ENCODE measurements at regions not wholly inside any gene's neighbourhood (a gene's known extent, or its start where the extent isn't known, plus 50 kb on each side); places are given as distances from the start of the nearest gene placed in this dataset.

DNA sequence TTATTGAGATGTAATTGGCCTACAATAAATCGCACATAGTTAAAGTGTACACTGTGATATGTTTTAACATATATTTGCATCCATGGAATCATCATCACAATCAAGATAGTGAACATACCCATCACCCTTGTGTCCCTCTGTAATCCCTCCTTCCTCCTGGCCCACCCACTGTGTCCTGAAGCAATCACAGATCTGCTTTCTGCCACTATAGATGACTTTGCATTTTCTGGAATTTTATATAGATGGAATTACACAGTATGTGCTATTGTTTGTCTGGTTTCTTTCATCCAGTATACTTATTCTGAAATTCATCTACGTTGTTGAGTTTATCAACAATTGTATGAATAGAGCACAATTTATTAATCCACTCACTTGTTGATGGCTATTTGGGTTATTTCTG is 181.3 kb downstream of the SNX10 start:
- no peak for DNase-seq
- Histone ChIP-seq H3K4me1 (no peaks in the 10 kb centered on the region), H3K9ac (ENCODE audit: low read depth in 2 of 2, low read length in 2 of 2) (no peak overlapping the region), H3K36me3 (no peaks in the 10 kb centered on the region), H3K27ac (no peak overlapping the region), H3K4me3 (no peak overlapping the region), H3K27me3 (no peaks in the 10 kb centered on the region), H3K9me3 (no peaks in the 10 kb centered on the region)
- TF ChIP-seq, protein P1, sequence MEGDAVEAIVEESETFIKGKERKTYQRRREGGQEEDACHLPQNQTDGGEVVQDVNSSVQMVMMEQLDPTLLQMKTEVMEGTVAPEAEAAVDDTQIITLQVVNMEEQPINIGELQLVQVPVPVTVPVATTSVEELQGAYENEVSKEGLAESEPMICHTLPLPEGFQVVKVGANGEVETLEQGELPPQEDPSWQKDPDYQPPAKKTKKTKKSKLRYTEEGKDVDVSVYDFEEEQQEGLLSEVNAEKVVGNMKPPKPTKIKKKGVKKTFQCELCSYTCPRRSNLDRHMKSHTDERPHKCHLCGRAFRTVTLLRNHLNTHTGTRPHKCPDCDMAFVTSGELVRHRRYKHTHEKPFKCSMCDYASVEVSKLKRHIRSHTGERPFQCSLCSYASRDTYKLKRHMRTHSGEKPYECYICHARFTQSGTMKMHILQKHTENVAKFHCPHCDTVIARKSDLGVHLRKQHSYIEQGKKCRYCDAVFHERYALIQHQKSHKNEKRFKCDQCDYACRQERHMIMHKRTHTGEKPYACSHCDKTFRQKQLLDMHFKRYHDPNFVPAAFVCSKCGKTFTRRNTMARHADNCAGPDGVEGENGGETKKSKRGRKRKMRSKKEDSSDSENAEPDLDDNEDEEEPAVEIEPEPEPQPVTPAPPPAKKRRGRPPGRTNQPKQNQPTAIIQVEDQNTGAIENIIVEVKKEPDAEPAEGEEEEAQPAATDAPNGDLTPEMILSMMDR (IDR thresholded peaks at IDR 0.05) = no peak
- intact Hi-C loops (cut with DNase I) = no loop called here

GRCh38 chr7:26476271-26476670 is 184.6 kb downstream of the SNX10 start:
- Histone ChIP-seq H3K27me3 (no peaks in the 10 kb centered on the region), H3K4me1 (no peaks in the 10 kb centered on the region), H3K4me3 (no peak overlapping the region), H3K9ac (ENCODE audit: low read depth in 2 of 2, low read length in 2 of 2) (no peak overlapping the region), H3K27ac (no peak overlapping the region), H3K36me3 (no peaks in the 10 kb centered on the region), H3K9me3 (no peaks in the 10 kb centered on the region)
- TF ChIP-seq, protein P1 (IDR thresholded peaks at IDR 0.05) = no peak
- intact Hi-C loops (cut with DNase I) = no loop called here
- no peak for DNase-seq

- no peak overlapping the region for H3K4me3 ChIP-seq
- TF ChIP-seq, protein P1 (IDR thresholded peaks at IDR 0.05) = no peak
- no peaks in the 10 kb centered on the region for H3K27me3 ChIP-seq
- H3K9me3 ChIP-seq = no peaks in the 10 kb centered on the region
- no peaks in the 10 kb centered on the region for H3K4me1 ChIP-seq
- no peak overlapping the region for H3K9ac ChIP-seq (ENCODE audit: low read depth in 2 of 2, low read length in 2 of 2)
- H3K36me3 ChIP-seq = no peaks in the 10 kb centered on the region
- intact Hi-C loops (cut with DNase I) = no loop called here
- H3K27ac ChIP-seq = no peak overlapping the region
- no peak for DNase-seq
These were observed 185.8 kb downstream of the SNX10 start for GRCh38 chr7:26477381-26477990.

GRCh38 chr7:26478550-26478949 is 186.9 kb downstream of the SNX10 start:
- no peaks in the 10 kb centered on the region for H3K36me3 ChIP-seq
- no peak overlapping the region for H3K9ac ChIP-seq (ENCODE audit: low read depth in 2 of 2, low read length in 2 of 2)
- no peak overlapping the region for H3K4me3 ChIP-seq
- no peaks in the 10 kb centered on the region for H3K27me3 ChIP-seq
- TF ChIP-seq, protein P1 (IDR thresholded peaks at IDR 0.05) = no peak
- H3K27ac ChIP-seq = no peak overlapping the region
- no peak for DNase-seq
- intact Hi-C loops (cut with DNase I) = no loop called here
- H3K4me1 ChIP-seq = no peaks in the 10 kb centered on the region
- H3K9me3 ChIP-seq = no peaks in the 10 kb centered on the region

DNA sequence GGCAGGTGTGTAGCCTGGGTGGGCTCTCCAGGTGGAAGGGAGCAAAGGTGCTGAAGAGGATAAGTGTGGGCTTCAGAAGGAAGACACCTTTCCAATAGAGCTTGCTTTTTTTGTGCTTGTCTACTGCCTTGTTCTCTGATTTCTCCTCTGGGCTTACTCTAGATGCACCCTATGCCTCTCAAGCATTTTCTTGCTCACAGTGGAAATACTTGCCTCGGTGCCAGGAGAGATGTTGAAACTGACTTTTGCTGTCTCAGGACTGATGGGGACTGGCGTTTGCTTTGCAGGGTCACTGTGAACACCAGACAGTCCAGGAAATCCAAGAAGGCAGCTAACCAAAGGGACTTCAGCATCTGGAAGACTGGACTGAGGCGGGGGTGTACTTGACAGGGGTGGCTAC is 187.9 kb downstream of the SNX10 start:
- Histone ChIP-seq H3K36me3 (no peaks in the 10 kb centered on the region), H3K27me3 (no peaks in the 10 kb centered on the region), H3K4me1 (no peaks in the 10 kb centered on the region), H3K4me3 (no peak overlapping the region), H3K27ac (no peak overlapping the region), H3K9me3 (no peaks in the 10 kb centered on the region), H3K9ac (ENCODE audit: low read depth in 2 of 2, low read length in 2 of 2) (no peak overlapping the region)
- DNase-seq = no peak
- intact Hi-C loops (cut with DNase I) = no loop called here
- TF ChIP-seq, protein P1 (IDR thresholded peaks at IDR 0.05) = no peak
